T-helper 17 cell (primary cell): ENCODE measurements at regions not wholly inside any gene's neighbourhood (a gene's known extent, or its start where the extent isn't known, plus 50 kb on each side); places are given as distances from the start of the nearest gene placed in this dataset.
"Not testable (repeated sequence)": the region's sequence is repeated elsewhere in the genome, so short reads cannot be mapped to it uniquely, and the experiment has no call there.

Experiments
- ATAC-seq: fragments of 150-1000 bp; cut with Tn5 transposase; 2 replicates; pipeline ENCODE4 v1.10.0; 2021; ENCODE audit warnings: mild to moderate bottlenecking, moderate library complexity
- DNase-seq, 3 donors: peaks; one replicate each; pipeline versions ENCODE4 v3.0.0 to v3.0.0-alpha.2; 2020 to 2021
- H3K9me3 ChIP-seq: one replicate; pipeline ENCODE4 v1.7.0; 2013; ENCODE audit warnings: low read length, mild to moderate bottlenecking; ENCODE audit not compliant: control insufficient read depth, poor library complexity, severe bottlenecking
- H3K27ac Mint-ChIP-seq: one replicate; pipeline ENCODE4 v1.8.0; 2022; ENCODE audit warnings: mild to moderate bottlenecking, moderate library complexity, mixed read lengths
- H3K27me3 Mint-ChIP-seq: one replicate; pipeline ENCODE4 v1.8.0; 2022; ENCODE audit warnings: mixed read lengths
- H3K36me3 Mint-ChIP-seq: one replicate; pipeline ENCODE4 v1.8.0; 2022; ENCODE audit warnings: low read depth, mixed read lengths
- H3K4me1 Mint-ChIP-seq: one replicate; pipeline ENCODE4 v1.8.0; 2022; ENCODE audit warnings: mild to moderate bottlenecking, mixed read lengths
- H3K4me3 Mint-ChIP-seq: one replicate; pipeline ENCODE4 v1.8.0; 2022; ENCODE audit warnings: mild to moderate bottlenecking, moderate library complexity, mixed read lengths

DNA sequence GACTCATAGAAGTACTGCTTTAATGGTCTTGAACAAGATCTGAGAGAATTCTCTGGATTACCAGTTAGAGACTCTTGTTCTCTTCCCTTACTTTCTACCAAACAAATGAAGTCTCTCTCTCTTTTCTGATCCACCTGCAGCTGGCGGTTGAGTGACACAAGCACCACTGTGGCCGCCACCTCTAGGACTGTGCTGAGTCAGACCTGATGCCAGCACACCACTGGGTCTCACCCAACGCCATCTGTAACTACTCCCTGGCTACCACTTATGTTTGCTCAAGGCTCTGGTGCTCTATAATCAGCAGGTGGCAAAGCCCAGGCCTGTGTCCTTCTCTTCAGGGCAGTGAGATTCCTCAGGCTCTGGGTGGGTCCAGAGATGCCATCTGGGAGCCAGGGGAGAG is 1173.5 kb downstream of the RPA4 start:
- Mint-ChIP-seq H3K27ac (no peak overlapping the region), H3K4me3 (no peak overlapping the region), H3K27me3 (no peaks in the 10 kb centered on the region), H3K4me1 (no peaks in the 10 kb centered on the region), H3K36me3 (no peaks in the 10 kb centered on the region)
- H3K9me3 ChIP-seq = no peaks in the 10 kb centered on the region
- DNase-seq (no peak), ATAC-seq (no peak)

DNA sequence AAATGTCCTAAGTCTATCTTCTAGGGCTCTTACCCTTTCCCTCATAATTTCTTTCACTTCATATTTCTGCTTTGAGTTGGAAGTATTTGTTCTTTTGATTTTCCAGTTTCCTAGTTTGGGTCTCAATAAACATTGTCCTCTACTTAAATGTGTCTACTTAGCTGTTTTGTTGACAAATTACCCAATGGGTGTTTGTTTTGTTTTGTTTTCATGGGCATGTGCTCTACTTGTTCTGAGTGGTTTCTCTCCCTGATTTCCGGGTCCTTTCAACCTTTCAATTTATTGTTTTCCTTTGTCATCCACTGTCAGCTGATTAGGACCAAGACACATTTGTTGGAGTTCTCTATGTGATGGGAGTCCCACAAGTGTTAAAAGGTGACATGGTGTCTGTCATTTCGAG is 1181.4 kb downstream of the RPA4 start:
- no peak overlapping the region for H3K4me3 Mint-ChIP-seq
- no peaks in the 10 kb centered on the region for H3K9me3 ChIP-seq
- no peak overlapping the region for H3K27ac Mint-ChIP-seq
- H3K36me3 Mint-ChIP-seq = no peaks in the 10 kb centered on the region
- DNase-seq = no peak
- H3K4me1 Mint-ChIP-seq = no peaks in the 10 kb centered on the region
- H3K27me3 Mint-ChIP-seq = no peaks in the 10 kb centered on the region
- no peak for ATAC-seq

DNA sequence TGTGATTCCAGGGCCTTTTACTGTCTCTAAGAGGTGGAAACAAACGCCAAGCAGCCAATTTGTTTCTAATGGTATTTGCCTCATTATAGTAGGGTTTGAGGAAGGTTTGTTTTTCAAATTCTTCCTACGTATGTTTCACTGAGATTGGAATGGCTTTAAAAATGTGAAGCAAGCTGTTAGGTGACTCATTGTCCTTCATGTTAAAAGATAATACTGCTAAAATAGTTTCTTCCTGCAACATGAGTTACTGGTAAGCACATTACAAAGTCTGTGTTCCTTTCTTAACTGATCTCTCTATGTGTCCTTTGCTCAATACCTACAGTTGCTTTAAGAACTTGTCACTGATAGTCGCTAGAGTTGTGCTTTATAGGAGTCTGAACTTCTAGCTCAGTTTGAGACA is 1183.9 kb downstream of the RPA4 start:
- DNase-seq (no peak), ATAC-seq (no peak)
- Mint-ChIP-seq H3K4me1 (no peaks in the 10 kb centered on the region), H3K36me3 (no peaks in the 10 kb centered on the region), H3K27ac (no peak overlapping the region), H3K27me3 (no peaks in the 10 kb centered on the region), H3K4me3 (no peak overlapping the region)
- H3K9me3 ChIP-seq = no peaks in the 10 kb centered on the region

DNA sequence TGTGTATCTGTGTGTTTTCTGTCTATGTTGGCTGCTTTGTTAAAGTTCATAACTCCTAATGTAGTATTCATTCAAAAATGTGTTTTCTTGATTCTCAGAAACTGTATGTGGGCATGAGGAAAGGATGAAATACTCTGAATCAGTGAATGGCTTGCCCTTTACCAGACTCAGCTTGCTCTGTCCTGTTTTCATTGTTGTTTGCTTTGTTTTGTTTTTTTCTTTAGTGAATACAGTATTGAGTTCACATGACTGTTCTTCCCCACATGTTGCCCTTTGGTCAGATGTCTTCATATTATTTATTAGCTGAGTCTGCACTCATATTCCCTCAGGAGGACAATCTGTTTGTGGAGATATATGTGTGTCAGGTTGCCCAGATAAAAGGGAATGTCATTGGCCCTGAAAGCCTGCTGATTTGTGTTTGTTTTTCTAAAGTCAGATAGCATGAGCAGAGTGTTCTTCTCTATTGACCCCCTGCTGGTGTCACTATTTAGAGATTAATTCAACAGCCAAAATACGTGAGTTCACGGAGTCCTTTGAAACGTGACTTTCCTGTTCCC is 1184.4 kb downstream of the RPA4 start:
- H3K4me3 Mint-ChIP-seq = no peak overlapping the region
- no peaks in the 10 kb centered on the region for H3K4me1 Mint-ChIP-seq

DNA sequence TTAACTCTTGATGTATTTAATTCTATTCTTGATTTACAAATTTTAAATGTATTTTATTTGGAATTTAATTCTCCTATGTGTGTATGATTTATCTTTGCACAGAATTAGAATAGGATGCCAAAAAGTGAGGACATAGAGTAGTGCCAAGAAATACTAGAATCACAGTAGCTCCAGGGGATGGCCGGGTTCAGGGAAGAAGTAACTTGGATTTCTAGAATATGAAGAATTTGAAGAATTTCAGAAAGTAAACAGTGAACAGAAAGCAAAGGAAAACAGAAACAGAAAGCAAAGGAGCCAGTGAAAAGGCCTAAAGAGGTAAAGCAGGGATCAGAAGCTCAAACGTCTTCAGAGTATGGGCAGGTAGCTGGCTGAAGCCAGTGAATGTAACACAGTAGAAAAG is 1187.6 kb downstream of the RPA4 start:
- Mint-ChIP-seq H3K4me1 (no peaks in the 10 kb centered on the region), H3K4me3 (no peak overlapping the region), H3K36me3 (no peaks in the 10 kb centered on the region), H3K27me3 (no peaks in the 10 kb centered on the region), H3K27ac (no peak overlapping the region)
- DNase-seq = no peak
- no peaks in the 10 kb centered on the region for H3K9me3 ChIP-seq
- ATAC-seq = no peak

More for the DNA sequence above, 1184.4 kb downstream of the RPA4 start:
- Mint-ChIP-seq H3K36me3 (no peaks in the 10 kb centered on the region), H3K27ac (no peak overlapping the region), H3K27me3 (no peaks in the 10 kb centered on the region)
- DNase-seq (no peak), ATAC-seq (no peak)
- no peaks in the 10 kb centered on the region for H3K9me3 ChIP-seq

DNA sequence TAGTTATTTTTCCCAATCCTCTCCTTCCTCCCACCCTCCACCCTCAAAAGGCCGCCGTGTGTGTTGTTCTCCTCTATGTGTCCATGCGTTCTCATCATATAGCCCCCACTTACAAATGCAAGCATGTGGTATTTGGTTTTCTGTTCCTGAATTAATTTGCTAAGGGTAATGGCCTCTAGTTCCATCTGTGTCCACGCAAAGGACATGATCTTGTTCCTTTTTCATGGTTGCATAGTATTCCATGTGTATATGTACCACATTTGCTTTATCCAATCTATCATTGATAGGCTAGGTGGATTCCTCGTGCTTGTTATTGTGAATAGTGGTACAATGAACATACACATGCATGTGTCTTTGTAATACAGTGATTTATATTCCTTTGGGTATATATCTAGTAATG is 1193.7 kb downstream of the RPA4 start:
- no peaks in the 10 kb centered on the region for H3K4me1 Mint-ChIP-seq
- no peaks in the 10 kb centered on the region for H3K9me3 ChIP-seq
- ATAC-seq (no peak), DNase-seq (no peak)
- no peak overlapping the region for H3K27ac Mint-ChIP-seq
- H3K36me3 Mint-ChIP-seq = no peaks in the 10 kb centered on the region
- H3K27me3 Mint-ChIP-seq = no peaks in the 10 kb centered on the region
- H3K4me3 Mint-ChIP-seq = no peak overlapping the region

DNA sequence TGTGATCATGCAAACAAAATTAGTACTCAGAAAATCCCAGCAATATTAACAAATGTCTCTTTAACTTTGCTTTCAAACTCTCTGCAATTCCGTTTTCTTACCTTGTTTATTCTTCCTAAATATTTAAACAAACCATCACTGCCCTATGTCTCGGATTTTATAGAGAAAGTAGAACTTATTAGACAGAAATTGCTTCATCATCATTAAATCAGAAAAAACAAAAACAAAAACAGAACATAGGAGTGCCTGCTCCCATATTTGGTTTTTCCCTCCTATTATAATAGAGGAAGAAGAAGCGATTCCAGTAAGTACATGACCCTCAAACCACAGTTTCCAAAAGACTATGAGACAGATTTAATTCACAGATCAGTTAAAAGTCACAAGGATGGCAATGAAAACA is 1228.0 kb downstream of the RPA4 start:
- H3K36me3 Mint-ChIP-seq = no peaks in the 10 kb centered on the region
- no peak for DNase-seq
- no peaks in the 10 kb centered on the region for H3K4me1 Mint-ChIP-seq
- no peak for ATAC-seq
- H3K9me3 ChIP-seq = no peaks in the 10 kb centered on the region
- H3K27ac Mint-ChIP-seq = no peak overlapping the region
- H3K4me3 Mint-ChIP-seq = no peak overlapping the region
- H3K27me3 Mint-ChIP-seq = no peaks in the 10 kb centered on the region

DNA sequence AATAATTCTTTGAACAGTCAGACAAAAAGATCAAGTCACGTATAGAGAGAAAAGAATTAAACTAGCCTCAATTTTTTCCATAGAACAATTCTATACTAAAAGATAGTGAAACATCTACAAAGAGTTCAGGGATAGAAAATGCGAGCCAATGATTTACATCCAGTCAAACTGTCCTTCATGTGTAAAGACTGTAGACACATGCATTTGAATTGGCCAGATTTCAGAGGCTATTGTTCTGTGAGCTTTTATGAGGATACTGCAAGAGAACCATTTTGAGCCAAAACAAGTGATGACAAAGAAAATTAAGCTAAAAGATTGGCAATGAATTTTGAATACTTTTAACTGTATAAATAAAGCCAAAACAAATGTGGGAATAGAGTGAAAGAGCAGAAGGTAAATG is 1230.3 kb downstream of the RPA4 start:
- Mint-ChIP-seq H3K27ac (no peak overlapping the region), H3K4me3 (no peak overlapping the region), H3K4me1 (no peaks in the 10 kb centered on the region), H3K36me3 (no peaks in the 10 kb centered on the region), H3K27me3 (no peaks in the 10 kb centered on the region)
- H3K9me3 ChIP-seq = no peaks in the 10 kb centered on the region
- DNase-seq (no peak), ATAC-seq (no peak)

DNA sequence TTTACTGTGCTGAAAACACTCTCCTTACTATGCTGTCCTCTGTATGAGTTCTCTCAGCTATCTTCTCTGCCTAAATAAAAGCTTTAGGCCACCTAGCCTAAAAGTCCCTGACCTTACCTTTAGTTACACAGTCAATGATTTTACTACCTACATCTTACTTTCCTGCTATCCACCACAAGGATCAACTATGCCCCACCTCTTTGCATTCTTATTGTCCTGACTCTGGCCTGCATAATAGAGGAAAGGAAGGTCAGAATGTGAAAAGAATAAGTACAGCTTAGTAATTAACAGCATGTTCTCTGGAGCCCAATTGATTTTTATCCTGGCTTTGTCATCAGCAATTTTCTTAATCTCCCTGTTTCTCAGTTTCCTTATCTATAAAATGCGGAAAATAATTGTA is 1257.8 kb downstream of the RPA4 start:
- no peak for DNase-seq
- Mint-ChIP-seq H3K27ac (no peak overlapping the region), H3K4me3 (no peak overlapping the region), H3K36me3 (no peaks in the 10 kb centered on the region), H3K27me3 (no peaks in the 10 kb centered on the region), H3K4me1 (no peaks in the 10 kb centered on the region)
- H3K9me3 ChIP-seq = no peaks in the 10 kb centered on the region
- ATAC-seq = no peak

DNA sequence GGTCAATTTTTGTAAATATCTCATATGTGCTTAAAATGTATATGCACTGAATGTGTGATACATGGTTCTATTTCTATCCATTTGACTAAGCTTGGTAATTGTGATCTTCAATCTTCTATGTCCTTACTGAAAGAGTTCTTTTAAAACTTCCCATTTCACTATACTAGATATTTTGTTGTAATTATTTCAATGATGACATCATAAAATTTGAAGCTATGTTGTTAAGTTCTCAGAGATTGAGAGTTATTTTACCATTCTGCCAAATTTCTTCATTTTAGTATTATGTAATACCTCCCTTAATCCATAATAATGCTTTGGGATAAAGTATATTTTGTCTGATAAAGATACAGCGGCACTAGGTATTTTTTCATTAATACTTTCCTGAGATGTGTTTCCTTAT is 1307.3 kb downstream of the RPA4 start:
- Mint-ChIP-seq H3K27me3 (no peaks in the 10 kb centered on the region), H3K27ac (no peak overlapping the region), H3K4me1 (no peaks in the 10 kb centered on the region), H3K36me3 (no peaks in the 10 kb centered on the region), H3K4me3 (no peak overlapping the region)
- ATAC-seq = no peak
- H3K9me3 ChIP-seq = no peaks in the 10 kb centered on the region
- no peak for DNase-seq

DNA sequence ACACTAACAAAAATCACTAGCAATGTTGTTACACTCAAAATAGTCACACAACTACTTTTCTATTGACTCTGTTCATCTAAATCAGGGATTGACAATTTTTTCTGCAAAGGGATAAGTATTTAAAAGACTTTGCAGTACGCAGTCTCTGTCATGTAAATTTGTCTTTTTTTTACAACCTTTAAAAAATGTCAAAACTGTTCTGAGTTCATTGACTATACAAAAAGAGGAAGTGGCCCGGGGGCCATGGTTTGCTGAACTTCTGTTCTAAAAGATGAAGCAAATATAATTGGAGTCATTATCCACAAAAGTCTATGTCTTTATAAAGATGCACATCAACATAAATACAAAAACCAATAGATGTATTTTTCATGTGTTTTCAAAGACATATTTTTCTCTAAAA is 1310.3 kb downstream of the RPA4 start:
- Mint-ChIP-seq H3K36me3 (no peaks in the 10 kb centered on the region), H3K27me3 (no peaks in the 10 kb centered on the region), H3K4me3 (no peak overlapping the region), H3K27ac (no peak overlapping the region), H3K4me1 (no peaks in the 10 kb centered on the region)
- DNase-seq (no peak), ATAC-seq (no peak)
- H3K9me3 ChIP-seq = no peaks in the 10 kb centered on the region

DNA sequence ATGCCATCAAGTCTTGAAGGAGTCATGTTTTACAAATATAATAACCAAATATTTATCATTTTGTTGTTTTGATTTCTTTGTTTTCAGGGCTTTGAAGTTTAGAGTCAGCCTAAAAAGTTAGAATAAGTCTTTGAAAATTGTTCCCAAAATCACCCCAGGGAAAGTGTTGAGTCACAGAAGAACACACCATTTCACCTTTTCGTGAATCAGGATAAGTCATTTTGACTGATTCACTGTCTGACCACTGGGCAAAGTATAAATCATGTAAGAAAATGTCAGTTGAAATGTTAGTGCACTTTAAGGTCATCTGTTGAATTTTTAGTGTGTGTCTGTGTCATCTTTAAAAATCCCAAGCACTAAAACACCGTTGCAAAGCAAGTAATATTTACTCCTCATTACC is 1320.1 kb downstream of the RPA4 start:
- no peak overlapping the region for H3K27ac Mint-ChIP-seq
- ATAC-seq = no peak

DNA sequence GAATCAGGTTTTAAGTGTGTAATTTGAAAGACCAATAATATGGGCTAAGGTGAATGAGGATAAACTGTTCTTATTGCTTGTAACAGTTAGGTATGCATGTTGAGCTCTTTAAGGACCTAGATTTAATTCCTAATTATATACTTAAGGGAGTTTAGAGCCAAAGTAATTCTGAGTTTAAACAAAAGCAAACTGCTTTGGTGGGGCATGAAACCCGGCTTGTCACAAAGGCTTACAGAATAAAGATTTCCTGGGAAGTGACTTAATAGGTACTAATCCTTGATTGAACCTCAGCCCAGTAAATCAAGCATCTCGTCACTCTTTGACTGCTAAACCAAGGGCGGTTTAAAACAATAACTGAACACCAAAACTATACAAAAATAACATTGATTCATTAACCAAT is 1324.2 kb downstream of the RPA4 start:
- H3K27ac Mint-ChIP-seq = no peak overlapping the region
- no peaks in the 10 kb centered on the region for H3K9me3 ChIP-seq
- no peaks in the 10 kb centered on the region for H3K36me3 Mint-ChIP-seq
- no peak for DNase-seq
- no peak for ATAC-seq
- H3K4me3 Mint-ChIP-seq = no peak overlapping the region
- no peaks in the 10 kb centered on the region for H3K27me3 Mint-ChIP-seq
- H3K4me1 Mint-ChIP-seq = no peaks in the 10 kb centered on the region

More for the DNA sequence above, 1320.1 kb downstream of the RPA4 start:
- DNase-seq = no peak
- no peaks in the 10 kb centered on the region for H3K36me3 Mint-ChIP-seq
- H3K9me3 ChIP-seq = no peaks in the 10 kb centered on the region
- no peaks in the 10 kb centered on the region for H3K27me3 Mint-ChIP-seq
- H3K4me1 Mint-ChIP-seq = no peaks in the 10 kb centered on the region
- no peak overlapping the region for H3K4me3 Mint-ChIP-seq

DNA sequence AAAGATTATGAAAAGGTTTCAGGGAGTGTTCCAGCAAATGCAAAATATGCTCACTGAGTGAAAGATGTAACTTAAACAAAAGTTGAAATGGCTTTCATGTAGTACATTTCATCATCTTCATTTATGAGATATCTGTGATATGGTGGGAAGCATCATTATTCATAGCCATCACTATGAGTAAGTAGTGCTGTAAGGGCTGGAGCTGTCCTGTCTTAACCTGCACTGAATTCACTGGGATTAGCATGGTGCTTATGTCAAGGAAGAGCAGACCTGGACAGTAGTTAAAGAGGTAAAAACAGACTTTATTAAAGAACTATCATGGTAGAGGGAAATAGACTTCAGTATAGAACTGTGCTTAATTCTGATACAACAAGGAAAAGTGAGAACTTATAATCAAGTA is 1347.3 kb downstream of the RPA4 start:
- no peaks in the 10 kb centered on the region for H3K9me3 ChIP-seq
- H3K27ac Mint-ChIP-seq = no peak overlapping the region
- no peaks in the 10 kb centered on the region for H3K4me1 Mint-ChIP-seq
- no peaks in the 10 kb centered on the region for H3K36me3 Mint-ChIP-seq
- ATAC-seq (no peak), DNase-seq (no peak)
- no peak overlapping the region for H3K4me3 Mint-ChIP-seq
- H3K27me3 Mint-ChIP-seq = no peaks in the 10 kb centered on the region

DNA sequence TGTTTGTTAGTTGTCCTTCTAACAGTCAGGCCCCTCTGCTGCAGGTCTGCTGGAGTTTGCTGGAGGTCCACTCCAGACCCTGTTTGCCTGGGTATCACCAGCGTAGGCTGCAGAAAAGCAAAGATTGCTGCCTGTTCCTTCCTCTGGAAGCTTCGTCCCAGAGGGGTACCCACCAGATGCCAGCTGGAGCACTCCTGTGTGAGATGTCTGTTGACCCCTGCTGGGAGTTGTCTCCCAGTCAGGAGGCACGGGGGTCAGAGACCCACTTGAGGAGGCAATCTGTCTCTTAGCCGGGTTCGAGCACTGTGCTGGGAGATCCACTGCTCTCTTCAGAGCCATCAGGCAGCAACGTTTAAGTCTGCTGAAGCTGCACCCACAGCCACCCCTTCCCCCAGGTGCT is 1356.4 kb downstream of the RPA4 start:
- not testable (repeated sequence) for H3K4me3 Mint-ChIP-seq, H3K4me1 Mint-ChIP-seq, H3K9me3 ChIP-seq, H3K27me3 Mint-ChIP-seq, DNase-seq, H3K27ac Mint-ChIP-seq, H3K36me3 Mint-ChIP-seq, ATAC-seq
